Vagina (tissue), 2 donors: ENCODE measurements at regions not wholly inside any gene's neighbourhood (a gene's known extent, or its start where the extent isn't known, plus 50 kb on each side); places are given as distances from the start of the nearest gene placed in this dataset.

Experiments used
- DNase-seq, 2 donors: peaks; one replicate each; pipeline ENCODE4 v3.0.0-alpha.2; 2017; ENCODE audit errors: extremely low spot score in 2 of 2
- H3K27ac ChIP-seq: fragments of 200-600 bp; sonication (generic); one replicate; pipeline ENCODE4 v1.5.1; 2019
- H3K27me3 ChIP-seq: fragments of 200-600 bp; sonication (generic); one replicate; pipeline ENCODE4 v1.5.1; 2019
- H3K36me3 ChIP-seq, 2 donors: fragments of 200-600 bp; sonication (generic); one replicate each; pipeline ENCODE4 v1.5.1; 2017 to 2019
- H3K4me1 ChIP-seq: fragments of 200-600 bp; sonication (generic); one replicate; pipeline ENCODE4 v1.5.1; 2019
- H3K4me3 ChIP-seq, 2 donors: fragments of 200-600 bp; sonication (generic); 1 replicate in 1 of 2; 2 replicates in 1 of 2; pipeline ENCODE4 v1.5.1; 2016 to 2019
- H3K9me3 ChIP-seq: fragments of 200-600 bp; sonication (generic); one replicate; pipeline ENCODE4 v1.5.1; 2019
- CTCF ChIP-seq, 3 experiments: fragments of 450-650 bp in 2 of 3; fragments of 200-600 bp in 1 of 3; sonication (generic) in 1 of 3; IDR thresholded peaks; one replicate each; pipeline ENCODE4 v1.5.1; 2017 to 2019; ENCODE audit warnings: antibody characterized with exemption in 3 of 3, mild to moderate bottlenecking in 2 of 3, moderate library complexity in 2 of 3
- POLR2A ChIP-seq, 2 donors: fragments of 450-650 bp; IDR thresholded peaks; one replicate each; pipeline ENCODE4 v1.6.1; 2017; ENCODE audit warnings: antibody characterized with exemption in 2 of 2, mild to moderate bottlenecking in 2 of 2, moderate library complexity in 2 of 2
- POLR2AphosphoS5 ChIP-seq, 2 donors: sonication (generic); formaldehyde crosslinking; IDR thresholded peaks; one replicate each; pipeline ENCODE4 v1.9.0; 2017; ENCODE audit warnings: antibody characterized with exemption in 2 of 2, mild to moderate bottlenecking in 2 of 2, low read depth in 1 of 2; ENCODE audit not compliant: insufficient read depth in 1 of 2
- intact Hi-C: fragments of 100-400 bp; cut with DNase I; formaldehyde crosslinking; loops from one replicate; pipeline ENCODE4 v1.15.1; 2023

DNA sequence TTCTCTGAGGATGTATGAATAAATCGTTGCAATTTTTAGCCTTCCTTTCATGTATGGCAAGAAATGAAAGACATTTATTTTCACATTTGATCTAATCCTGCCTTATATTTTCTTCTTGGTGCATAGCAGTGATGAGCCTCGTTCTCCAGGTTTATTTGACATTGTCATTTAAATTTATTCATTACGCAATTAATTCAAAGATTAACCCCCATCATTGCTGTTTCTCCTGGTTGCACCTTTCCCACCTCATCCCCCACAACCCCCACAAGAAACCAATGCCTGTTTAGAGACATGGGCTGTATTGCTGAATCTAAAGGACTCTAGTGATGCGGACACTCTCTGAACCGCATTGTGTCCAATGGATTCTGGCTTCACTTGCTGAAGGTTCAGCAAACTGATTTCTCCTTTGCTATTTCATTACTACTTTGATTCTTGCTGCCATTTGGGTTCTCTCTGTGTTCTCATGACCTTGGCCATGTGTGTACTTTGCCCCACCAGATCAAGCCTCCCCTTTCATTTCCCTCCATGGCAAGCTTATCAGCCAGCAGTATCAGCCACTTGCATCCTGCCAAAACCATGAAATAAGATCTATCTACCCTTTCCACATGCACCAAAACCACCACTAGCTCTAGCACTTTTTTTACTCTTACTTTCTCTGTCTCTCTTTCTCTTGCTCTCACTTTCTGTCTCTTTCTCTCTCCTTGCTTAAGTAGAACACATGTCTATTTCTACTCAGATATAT lies 382.7 kb downstream of the GBE1 start:
- no peaks in the 10 kb centered on the region for H3K27me3 ChIP-seq
- TF ChIP-seq CTCF (IDR thresholded peaks at IDR 0.05) (no peak), POLR2A (IDR thresholded peaks at IDR 0.05) (no peak), POLR2AphosphoS5 (IDR thresholded peaks at IDR 0.05; ENCODE audit: insufficient read depth in 1 of 2, low read depth in 1 of 2) (no peak)
- no peaks in the 10 kb centered on the region for H3K36me3 ChIP-seq
- H3K9me3 ChIP-seq: no peaks in the 10 kb centered on the region
- no peak for DNase-seq
- no peak overlapping the region for H3K4me3 ChIP-seq
- no peak overlapping the region for H3K27ac ChIP-seq
- H3K4me1 ChIP-seq: no peaks in the 10 kb centered on the region
- intact Hi-C loops: no loop called here

- H3K27me3 ChIP-seq: no peaks in the 10 kb centered on the region
- no peaks in the 10 kb centered on the region for H3K36me3 ChIP-seq
- no peak for DNase-seq
- intact Hi-C loops: no loop called here
- no peaks in the 10 kb centered on the region for H3K4me1 ChIP-seq
- no peak overlapping the region for H3K27ac ChIP-seq
- H3K4me3 ChIP-seq: no peak overlapping the region
- no peaks in the 10 kb centered on the region for H3K9me3 ChIP-seq
- TF ChIP-seq CTCF (IDR thresholded peaks at IDR 0.05): no peak
- no peak for TF ChIP-seq POLR2A (IDR thresholded peaks at IDR 0.05)
- TF ChIP-seq POLR2AphosphoS5 (IDR thresholded peaks at IDR 0.05; ENCODE audit: insufficient read depth in 1 of 2, low read depth in 1 of 2): no peak
Measured at GRCh38 chr3:81375921-81376320, 385.5 kb downstream of the GBE1 start.

DNA sequence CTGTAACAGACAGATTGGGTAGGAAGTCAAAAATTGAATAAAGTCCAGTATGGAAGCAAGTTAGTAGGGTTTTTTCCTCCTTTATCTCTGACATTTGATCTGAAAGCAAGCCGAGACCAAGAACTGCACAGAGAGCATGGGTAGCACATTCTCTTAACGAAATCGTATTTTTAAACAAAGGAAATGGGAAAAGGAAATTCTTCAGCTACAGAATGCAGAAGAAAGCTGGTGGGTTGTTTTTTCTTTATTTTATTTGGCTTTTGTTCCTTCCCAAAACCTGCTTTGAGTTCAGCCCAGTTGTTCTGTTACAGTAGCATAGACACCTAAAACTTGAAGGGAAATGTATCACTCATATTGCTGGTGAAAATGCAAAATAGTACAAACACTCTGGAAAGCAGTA lies 397.0 kb downstream of the GBE1 start:
- no peak overlapping the region for H3K27ac ChIP-seq
- no peak overlapping the region for H3K4me3 ChIP-seq
- intact Hi-C loops: no loop called here
- H3K9me3 ChIP-seq: no peaks in the 10 kb centered on the region
- TF ChIP-seq CTCF (IDR thresholded peaks at IDR 0.05) (no peak), POLR2AphosphoS5 (IDR thresholded peaks at IDR 0.05; ENCODE audit: insufficient read depth in 1 of 2, low read depth in 1 of 2) (no peak), POLR2A (IDR thresholded peaks at IDR 0.05) (no peak)
- no peaks in the 10 kb centered on the region for H3K4me1 ChIP-seq
- no peaks in the 10 kb centered on the region for H3K27me3 ChIP-seq
- DNase-seq: no peak
- no peaks in the 10 kb centered on the region for H3K36me3 ChIP-seq

DNA sequence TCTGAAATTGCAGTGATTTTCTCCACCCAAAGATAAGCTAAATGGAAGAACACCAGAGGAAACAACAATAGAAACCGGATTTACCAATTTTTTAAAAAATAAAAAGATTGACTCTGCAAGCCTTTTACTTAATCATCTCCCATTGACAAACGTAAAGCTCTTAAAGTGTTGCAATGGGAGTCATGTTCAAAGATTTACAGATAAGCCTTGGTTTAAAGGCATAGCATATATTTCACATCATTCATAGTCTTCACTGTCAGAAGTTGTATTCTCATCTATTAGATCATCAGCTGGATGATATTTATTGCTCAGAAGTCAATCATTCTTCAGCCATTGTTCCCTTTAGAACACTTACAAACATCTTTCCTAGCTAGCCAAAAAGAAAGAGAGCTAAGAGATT lies 397.6 kb downstream of the GBE1 start:
- H3K4me1 ChIP-seq: no peaks in the 10 kb centered on the region
- H3K4me3 ChIP-seq: no peak overlapping the region
- no peak for TF ChIP-seq POLR2A (IDR thresholded peaks at IDR 0.05)
- TF ChIP-seq CTCF (IDR thresholded peaks at IDR 0.05): no peak
- no peak for TF ChIP-seq POLR2AphosphoS5 (IDR thresholded peaks at IDR 0.05; ENCODE audit: insufficient read depth in 1 of 2, low read depth in 1 of 2)
- H3K27me3 ChIP-seq: no peaks in the 10 kb centered on the region
- intact Hi-C loops: no loop called here
- no peak overlapping the region for H3K27ac ChIP-seq
- DNase-seq: no peak
- H3K36me3 ChIP-seq: no peaks in the 10 kb centered on the region
- H3K9me3 ChIP-seq: no peaks in the 10 kb centered on the region

DNA sequence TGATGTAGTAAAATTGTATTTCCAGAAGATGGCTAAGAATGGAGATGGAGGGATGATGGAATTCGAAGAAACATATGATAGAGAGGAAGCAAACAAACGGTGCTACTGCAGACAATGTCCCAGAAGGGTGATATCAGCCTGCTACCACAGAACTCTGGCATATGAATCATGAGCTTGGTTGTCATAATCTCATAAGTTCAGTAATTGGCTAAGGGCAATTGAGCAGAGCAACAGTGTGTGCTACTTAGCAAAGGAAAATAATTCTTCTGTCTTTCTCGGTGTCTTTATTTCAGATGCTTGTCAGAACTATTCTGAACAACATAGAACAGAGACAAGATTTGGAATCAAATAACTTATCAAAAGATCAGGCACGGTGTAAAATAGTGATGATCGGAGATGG lies 407.3 kb downstream of the GBE1 start:
- TF ChIP-seq POLR2AphosphoS5 (IDR thresholded peaks at IDR 0.05; ENCODE audit: insufficient read depth in 1 of 2, low read depth in 1 of 2): no peak
- no peak for TF ChIP-seq POLR2A (IDR thresholded peaks at IDR 0.05)
- TF ChIP-seq CTCF (IDR thresholded peaks at IDR 0.05): no peak
- intact Hi-C loops: no loop called here
- no peak overlapping the region for H3K27ac ChIP-seq

More for the DNA sequence above, 407.3 kb downstream of the GBE1 start:
- H3K27me3 ChIP-seq: no peaks in the 10 kb centered on the region
- H3K4me1 ChIP-seq: no peaks in the 10 kb centered on the region
- no peaks in the 10 kb centered on the region for H3K9me3 ChIP-seq
- no peak for DNase-seq
- H3K36me3 ChIP-seq: no peaks in the 10 kb centered on the region
- no peak overlapping the region for H3K4me3 ChIP-seq
